ENCODE measurements at regions not wholly inside any gene's neighbourhood (a gene's known extent, or its start where the extent isn't known, plus 50 kb on each side); places are given as distances from the start of the nearest gene placed in this dataset.

GRCh38 chr9:135295551-135296300, 183.9 kb upstream of the PPP1R26 start:
- Histone ChIP-seq H2BK15ac (ENCODE audit: low read depth, low read length) (no peak overlapping the region), H3K4me3 (ENCODE audit: insufficient read depth, low read depth, low read length) (no peak overlapping the region), H4K20me1 (ENCODE audit: insufficient read depth, low read length) (no peaks in the 10 kb centered on the region), H3K4me1 (ENCODE audit: control insufficient read depth, insufficient read depth, low read length) (no peaks in the 10 kb centered on the region), H2BK5ac (ENCODE audit: low read depth, low read length, poor library complexity, severe bottlenecking) (no peak overlapping the region), H2BK120ac (ENCODE audit: low read depth, low read length) (no peak overlapping the region), H3K14ac (replicated peaks; ENCODE audit: low read depth, low read length) (no peak overlapping the region), H3K79me1 (ENCODE audit: low read depth in 1 of 2, low read length in 2 of 2) (no peaks in the 10 kb centered on the region), H3K23ac (ENCODE audit: low read depth, low read length) (no peak overlapping the region), H2AK9ac (replicated peaks; ENCODE audit: low read depth, low read length, poor library complexity) (no peak overlapping the region), H2AFZ (replicated peaks; ENCODE audit: low read length, poor library complexity) (no peak overlapping the region), H3K4ac (ENCODE audit: low read depth, low read length) (no peak overlapping the region), H2AK5ac (ENCODE audit: low read depth, low read length) (no peak overlapping the region), H3K27ac (ENCODE audit: insufficient read depth, low read length) (no peak overlapping the region), H3K18ac (ENCODE audit: low read depth, low read length) (no peak overlapping the region), H2BK20ac (ENCODE audit: low read depth, low read length) (no peak overlapping the region), H3K27me3 (ENCODE audit: control insufficient read depth, insufficient read depth, low read length) (no peaks in the 10 kb centered on the region), H4K8ac (ENCODE audit: low read depth in 2 of 2, low read length in 2 of 2) (no peak overlapping the region), H4K5ac (ENCODE audit: low read depth, low read length) (no peak overlapping the region), H3K9me1 (ENCODE audit: insufficient read depth, low read length) (no peaks in the 10 kb centered on the region), H3K56ac (ENCODE audit: extremely low read depth, insufficient read depth, low read length) (no peak overlapping the region), H4K91ac (ENCODE audit: insufficient read depth, low read depth, low read length) (no peak overlapping the region), H3K36me3 (ENCODE audit: control insufficient read depth, insufficient read depth, low read length) (no peaks in the 10 kb centered on the region), H3K4me2 (ENCODE audit: low read depth, low read length) (no peak overlapping the region), H3K9ac (ENCODE audit: low read depth, low read length) (no peak overlapping the region), H3K9me3 (ENCODE audit: control insufficient read depth, insufficient read depth, low read length) (peaks cover 10% of the 10 kb centered on the region)
- POLR2A ChIA-PET (ENCODE audit: unreplicated experiment) = no interaction called here
- ATAC-seq (ENCODE audit: low read depth) = no peak
- CTCF ChIA-PET = no interaction called here
- in situ Hi-C loops (cut with MboI; ENCODE audit: low sequenced_read_pairs) = no loop called here
- no TSS peak for BruUV-seq (replicated peaks)
- TF ChIP-seq BHLHE40 (IDR thresholded peaks at IDR 0.05; ENCODE audit: low read depth, low read length) (no peak), MAZ (IDR thresholded peaks at IDR 0.05; ENCODE audit: borderline replicate concordance, low read depth, low read length) (no peak), CTCF (conservative IDR thresholded peaks at IDR 0.05; ENCODE audit: low read depth, low read length) (no peak), SMC3 (IDR thresholded peaks at IDR 0.05; ENCODE audit: low read depth, low read length) (no peak), NFE2L2 (IDR thresholded peaks at IDR 0.05; ENCODE audit: low read depth, low read length) (no peak), MXI1 (IDR thresholded peaks at IDR 0.05; ENCODE audit: borderline replicate concordance, low read depth, low read length) (no peak), MAFK (IDR thresholded peaks at IDR 0.05; ENCODE audit: low read depth, low read length) (no peak), RCOR1 (IDR thresholded peaks at IDR 0.05; ENCODE audit: insufficient replicate concordance, low read length) (no peak), CEBPB (IDR thresholded peaks at IDR 0.05; ENCODE audit: low read depth, low read length) (no peak), RAD21 (IDR thresholded peaks at IDR 0.05; ENCODE audit: low read length) (no peak), FOS (IDR thresholded peaks at IDR 0.05; ENCODE audit: low read depth, low read length) (no peak)
- TF ChIP-seq, protein P1, sequence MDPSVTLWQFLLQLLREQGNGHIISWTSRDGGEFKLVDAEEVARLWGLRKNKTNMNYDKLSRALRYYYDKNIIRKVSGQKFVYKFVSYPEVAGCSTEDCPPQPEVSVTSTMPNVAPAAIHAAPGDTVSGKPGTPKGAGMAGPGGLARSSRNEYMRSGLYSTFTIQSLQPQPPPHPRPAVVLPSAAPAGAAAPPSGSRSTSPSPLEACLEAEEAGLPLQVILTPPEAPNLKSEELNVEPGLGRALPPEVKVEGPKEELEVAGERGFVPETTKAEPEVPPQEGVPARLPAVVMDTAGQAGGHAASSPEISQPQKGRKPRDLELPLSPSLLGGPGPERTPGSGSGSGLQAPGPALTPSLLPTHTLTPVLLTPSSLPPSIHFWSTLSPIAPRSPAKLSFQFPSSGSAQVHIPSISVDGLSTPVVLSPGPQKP (IDR thresholded peaks at IDR 0.05; ENCODE audit: borderline replicate concordance, low read depth, low read length) = no peak
- DNase-seq = no peak
- WGBS, 2 experiments (ENCODE audit: extremely low coverage in 2 of 2, insufficient read length in 1 of 2) = no CpG with 5 or more reads among the region's 11 CpGs
- dilution Hi-C loops (cut with HindIII; ENCODE audit: low sequenced_read_pairs, unreplicated experiment) = no loop called here
- intact Hi-C loops (cut with micrococcal nuclease) = no loop called here

Data from IMR-90 (cell line).